ENCODE measurements at regions not wholly inside any gene's neighbourhood (a gene's known extent, or its start where the extent isn't known, plus 50 kb on each side); places are given as distances from the start of the nearest gene placed in this dataset.

DNA sequence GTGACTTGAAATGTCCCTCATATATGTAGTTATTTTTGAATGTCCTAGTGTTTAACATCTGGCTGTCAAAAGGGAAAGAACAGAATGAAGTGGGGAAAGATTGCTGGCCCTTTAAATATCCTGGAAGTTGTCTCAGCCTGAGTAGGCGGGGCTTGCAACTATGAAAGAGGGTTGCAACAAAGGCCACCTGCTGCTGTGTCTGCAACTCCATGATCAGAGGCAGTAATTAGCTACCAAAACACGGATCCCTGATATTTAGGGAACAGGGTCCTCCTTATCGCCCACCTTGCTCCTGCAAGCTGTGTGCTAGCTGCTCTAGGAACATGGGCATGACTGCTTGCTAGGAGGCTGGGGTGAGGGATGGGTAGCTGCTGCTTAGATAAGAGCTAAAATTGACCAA lies 100.2 kb upstream of the CFAP20DC start:
- TF ChIP-seq YY1 (IDR thresholded peaks at IDR 0.05; ENCODE audit: insufficient read depth, insufficient read length) = no peak
- no peak for TF ChIP-seq ZNF274 (IDR thresholded peaks at IDR 0.05; ENCODE audit: low read depth, low read length)
- no peak for TF ChIP-seq SUZ12 (IDR thresholded peaks at IDR 0.05; ENCODE audit: extremely low read depth, insufficient read depth, insufficient read length)
